Suprapubic skin (tissue), 4 donors: ENCODE measurements at regions not wholly inside any gene's neighbourhood (a gene's known extent, or its start where the extent isn't known, plus 50 kb on each side); places are given as distances from the start of the nearest gene placed in this dataset.

Experiments used
- DNase-seq, 2 donors: peaks; one replicate each; pipeline ENCODE4 v3.0.0-alpha.2; 2019; ENCODE audit warnings: low spot score in 2 of 2
- H3K27ac ChIP-seq: fragments of 200-600 bp; sonication (generic); one replicate; pipeline ENCODE4 v1.5.1; 2019
- H3K27me3 ChIP-seq: fragments of 200-600 bp; sonication (generic); one replicate; pipeline ENCODE4 v1.5.1; 2019
- H3K36me3 ChIP-seq: fragments of 200-600 bp; sonication (generic); one replicate; pipeline ENCODE4 v1.5.1; 2019
- H3K4me1 ChIP-seq: fragments of 200-600 bp; sonication (generic); one replicate; pipeline ENCODE4 v1.5.1; 2019
- H3K4me3 ChIP-seq: fragments of 200-600 bp; sonication (generic); one replicate; pipeline ENCODE4 v1.5.1; 2019; ENCODE audit warnings: mild to moderate bottlenecking
- H3K9me3 ChIP-seq: fragments of 200-600 bp; sonication (generic); one replicate; pipeline ENCODE4 v1.5.1; 2019
- EP300 ChIP-seq: sonication (generic); formaldehyde crosslinking; IDR thresholded peaks from one replicate; pipeline ENCODE4 v1.6.1; 2017; ENCODE audit warnings: antibody characterized with exemption
- POLR2A ChIP-seq, 2 donors: fragments of 450-650 bp; IDR thresholded peaks; one replicate each; pipeline ENCODE4 v1.6.1; 2017; ENCODE audit warnings: antibody characterized with exemption in 2 of 2, mild to moderate bottlenecking in 2 of 2, moderate library complexity in 2 of 2
- POLR2AphosphoS5 ChIP-seq, 3 donors: sonication (generic); formaldehyde crosslinking; IDR thresholded peaks; one replicate each; pipeline ENCODE4 v1.6.1; 2017; ENCODE audit warnings: antibody characterized with exemption in 3 of 3
- WGBS: methylation state at CpG from one replicate; pipeline ENCODE4 v1.1.5; 2018; 5-methylcytosine and 5-hydroxymethylcytosine counted together
- TF ChIP-seq, protein P1 (sequence below), 2 donors: fragments of 200-600 bp in 1 of 2; fragments of 450-650 bp in 1 of 2; sonication (generic) in 1 of 2; IDR thresholded peaks; one replicate each; pipeline ENCODE4 v1.5.1; 2016 to 2019; ENCODE audit warnings: antibody characterized with exemption in 2 of 2, mild to moderate bottlenecking in 1 of 2, moderate library complexity in 1 of 2

DNA sequence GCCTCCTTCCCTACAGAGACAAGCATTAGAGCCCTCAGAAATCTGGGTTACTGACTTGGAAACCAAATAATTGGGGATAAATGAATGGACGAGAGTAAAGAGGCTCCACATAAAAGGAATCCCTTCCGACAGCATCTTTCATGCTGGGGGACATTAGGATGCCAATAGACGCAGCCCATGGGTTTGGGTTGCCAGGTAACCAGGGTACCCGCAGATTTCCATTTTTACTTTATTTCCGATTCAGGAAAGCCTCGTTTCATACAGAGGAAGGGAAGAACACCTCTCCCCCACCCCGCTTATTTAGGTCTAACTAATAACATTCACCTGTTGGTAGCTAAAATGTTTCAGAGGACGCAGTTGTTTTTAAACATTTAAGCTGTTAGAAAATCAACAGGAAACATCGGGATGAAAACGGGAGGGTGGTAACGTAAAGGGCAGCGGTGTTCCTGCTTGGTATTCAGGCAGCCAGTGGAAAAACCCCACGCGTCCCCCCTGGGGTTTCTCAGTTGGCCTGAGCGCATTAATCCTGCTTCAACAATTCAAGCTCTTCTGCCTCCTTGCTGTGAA lies 179.5 kb downstream of the YTHDC2 start:
- Histone ChIP-seq H3K4me1 (peaks cover 10% of the 10 kb centered on the region), H3K36me3 (no peaks in the 10 kb centered on the region), H3K27me3 (peaks cover 14% of the 10 kb centered on the region), H3K9me3 (no peaks in the 10 kb centered on the region), H3K27ac (no peak overlapping the region), H3K4me3 (no peak overlapping the region)
- 12% methylated on average over 15 of the region's 15 CpGs for WGBS
- no peak for TF ChIP-seq POLR2A (IDR thresholded peaks at IDR 0.05)
- no peak for TF ChIP-seq POLR2AphosphoS5 (IDR thresholded peaks at IDR 0.05)
- no peak for TF ChIP-seq EP300
- TF ChIP-seq, protein P1, sequence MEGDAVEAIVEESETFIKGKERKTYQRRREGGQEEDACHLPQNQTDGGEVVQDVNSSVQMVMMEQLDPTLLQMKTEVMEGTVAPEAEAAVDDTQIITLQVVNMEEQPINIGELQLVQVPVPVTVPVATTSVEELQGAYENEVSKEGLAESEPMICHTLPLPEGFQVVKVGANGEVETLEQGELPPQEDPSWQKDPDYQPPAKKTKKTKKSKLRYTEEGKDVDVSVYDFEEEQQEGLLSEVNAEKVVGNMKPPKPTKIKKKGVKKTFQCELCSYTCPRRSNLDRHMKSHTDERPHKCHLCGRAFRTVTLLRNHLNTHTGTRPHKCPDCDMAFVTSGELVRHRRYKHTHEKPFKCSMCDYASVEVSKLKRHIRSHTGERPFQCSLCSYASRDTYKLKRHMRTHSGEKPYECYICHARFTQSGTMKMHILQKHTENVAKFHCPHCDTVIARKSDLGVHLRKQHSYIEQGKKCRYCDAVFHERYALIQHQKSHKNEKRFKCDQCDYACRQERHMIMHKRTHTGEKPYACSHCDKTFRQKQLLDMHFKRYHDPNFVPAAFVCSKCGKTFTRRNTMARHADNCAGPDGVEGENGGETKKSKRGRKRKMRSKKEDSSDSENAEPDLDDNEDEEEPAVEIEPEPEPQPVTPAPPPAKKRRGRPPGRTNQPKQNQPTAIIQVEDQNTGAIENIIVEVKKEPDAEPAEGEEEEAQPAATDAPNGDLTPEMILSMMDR (IDR thresholded peaks at IDR 0.05): no peak
- no peak for DNase-seq

DNA sequence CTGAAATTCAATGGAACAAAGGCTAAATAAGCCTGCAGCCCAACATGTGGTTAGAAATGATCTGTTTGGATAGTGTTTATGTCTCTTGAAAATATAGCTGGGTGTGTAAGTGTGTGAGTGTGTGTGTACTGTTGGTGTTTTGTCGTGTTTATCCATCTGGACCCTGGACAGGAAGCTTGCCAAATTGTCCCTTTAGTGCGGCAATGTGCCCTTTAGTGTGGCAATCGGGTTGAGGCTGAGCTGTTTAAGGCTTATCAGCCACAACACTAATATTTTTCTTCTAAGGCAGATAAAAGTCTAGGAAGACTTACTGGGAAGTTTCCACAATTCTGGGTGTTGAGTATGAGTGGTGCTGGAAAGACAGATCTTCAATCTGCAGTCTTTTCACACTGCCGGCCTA lies 180.2 kb downstream of the YTHDC2 start:
- H3K36me3 ChIP-seq: no peaks in the 10 kb centered on the region
- DNase-seq: no peak
- H3K4me1 ChIP-seq: peaks cover 10% of the 10 kb centered on the region
- no peak overlapping the region for H3K27ac ChIP-seq
- H3K4me3 ChIP-seq: no peak overlapping the region
- no peaks in the 10 kb centered on the region for H3K9me3 ChIP-seq
- WGBS: 53% methylated on average over 4 of the region's 4 CpGs
- TF ChIP-seq, protein P1 (IDR thresholded peaks at IDR 0.05): no peak
- TF ChIP-seq EP300 (no peak), POLR2A (IDR thresholded peaks at IDR 0.05) (no peak), POLR2AphosphoS5 (IDR thresholded peaks at IDR 0.05) (no peak)
- peaks cover 14% of the 10 kb centered on the region for H3K27me3 ChIP-seq

DNA sequence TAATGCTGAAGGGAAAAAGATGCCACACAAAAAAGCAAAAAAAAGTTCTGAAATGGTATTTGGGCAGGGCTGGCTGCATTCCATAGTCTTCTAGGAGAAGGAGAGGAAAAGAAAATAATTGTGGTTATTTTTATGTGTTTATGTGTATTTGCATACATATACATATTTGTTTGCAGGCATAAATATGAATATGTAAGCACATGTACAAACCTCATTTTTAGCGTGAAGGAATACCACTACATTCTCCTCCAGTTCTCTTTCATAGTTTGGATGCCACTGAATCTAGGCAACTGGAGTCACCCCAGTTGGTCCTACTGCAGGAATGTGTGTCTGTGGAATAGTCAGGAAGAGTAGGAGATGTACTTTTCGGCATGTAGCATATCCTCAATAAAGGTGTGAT lies 181.1 kb downstream of the YTHDC2 start:
- no peak for TF ChIP-seq POLR2AphosphoS5 (IDR thresholded peaks at IDR 0.05)
- no peak for TF ChIP-seq POLR2A (IDR thresholded peaks at IDR 0.05)
- TF ChIP-seq, protein P1 (IDR thresholded peaks at IDR 0.05): no peak
- no peak for TF ChIP-seq EP300
- Histone ChIP-seq H3K9me3 (no peaks in the 10 kb centered on the region), H3K27me3 (peaks cover 14% of the 10 kb centered on the region), H3K4me3 (no peak overlapping the region), H3K27ac (no peak overlapping the region), H3K4me1 (peaks cover 10% of the 10 kb centered on the region), H3K36me3 (no peaks in the 10 kb centered on the region)
- no peak for DNase-seq
- WGBS: 93% methylated on average over 2 of the region's 2 CpGs

DNA sequence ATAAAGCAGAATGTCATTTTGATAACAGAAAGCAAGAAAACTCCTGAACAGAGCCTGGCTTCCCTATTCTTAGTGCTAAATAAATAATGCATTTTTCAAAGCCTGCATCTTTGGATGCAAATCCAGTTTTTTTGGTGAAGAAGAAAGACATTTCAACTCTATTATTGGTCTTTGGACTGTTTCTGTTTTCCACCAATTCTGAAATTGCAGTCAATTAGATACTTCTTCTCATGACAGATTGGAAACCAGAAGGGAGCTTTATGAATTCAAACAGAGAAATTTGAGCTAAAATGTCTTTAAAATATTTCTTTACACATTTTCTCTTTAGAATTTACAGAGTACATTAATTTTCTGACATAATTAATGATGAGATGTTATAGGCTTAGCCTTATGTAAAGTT lies 189.8 kb downstream of the YTHDC2 start:
- H3K27me3 ChIP-seq: no peaks in the 10 kb centered on the region
- peaks cover 18% of the 10 kb centered on the region for H3K9me3 ChIP-seq
- no peak overlapping the region for H3K4me3 ChIP-seq
- no peak for DNase-seq
- no peak overlapping the region for H3K27ac ChIP-seq
- no peaks in the 10 kb centered on the region for H3K36me3 ChIP-seq
- H3K4me1 ChIP-seq: no peaks in the 10 kb centered on the region
- TF ChIP-seq POLR2AphosphoS5 (IDR thresholded peaks at IDR 0.05) (no peak), POLR2A (IDR thresholded peaks at IDR 0.05) (no peak), EP300 (no peak)
- TF ChIP-seq, protein P1 (IDR thresholded peaks at IDR 0.05): no peak

DNA sequence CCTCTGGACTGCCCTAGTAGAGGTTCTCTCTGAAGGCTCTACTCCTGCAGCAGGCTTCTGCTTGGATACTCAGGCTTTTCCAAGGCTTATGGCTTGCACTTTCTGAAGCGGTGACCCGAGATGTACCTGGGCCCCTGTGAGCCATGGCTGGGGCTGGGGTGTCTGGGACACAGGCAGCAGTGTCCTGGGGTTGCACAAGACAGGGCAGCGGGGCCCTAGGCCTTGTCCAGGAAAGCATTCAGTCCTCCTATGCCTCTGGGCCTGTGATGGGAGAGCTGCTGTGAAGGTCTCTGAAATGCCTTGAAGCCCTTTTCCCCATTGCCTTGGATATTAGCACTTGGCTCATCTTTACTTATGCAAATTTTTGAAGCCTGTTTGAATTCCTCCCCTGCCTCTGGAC lies 192.2 kb downstream of the YTHDC2 start:
- H3K4me1 ChIP-seq: no peaks in the 10 kb centered on the region
- H3K27ac ChIP-seq: no peak overlapping the region
- no peaks in the 10 kb centered on the region for H3K36me3 ChIP-seq
- DNase-seq: no peak
- no peaks in the 10 kb centered on the region for H3K27me3 ChIP-seq
- H3K9me3 ChIP-seq: peaks cover 18% of the 10 kb centered on the region
- no CpG with 5 or more reads among the region's 3 CpGs for WGBS
- TF ChIP-seq, protein P1 (IDR thresholded peaks at IDR 0.05): no peak
- no peak for TF ChIP-seq POLR2A (IDR thresholded peaks at IDR 0.05)
- TF ChIP-seq POLR2AphosphoS5 (IDR thresholded peaks at IDR 0.05): no peak
- no peak for TF ChIP-seq EP300
- H3K4me3 ChIP-seq: no peak overlapping the region
